ENCODE measurements at regions not wholly inside any gene's neighbourhood (a gene's known extent, or its start where the extent isn't known, plus 50 kb on each side); places are given as distances from the start of the nearest gene placed in this dataset.

DNA sequence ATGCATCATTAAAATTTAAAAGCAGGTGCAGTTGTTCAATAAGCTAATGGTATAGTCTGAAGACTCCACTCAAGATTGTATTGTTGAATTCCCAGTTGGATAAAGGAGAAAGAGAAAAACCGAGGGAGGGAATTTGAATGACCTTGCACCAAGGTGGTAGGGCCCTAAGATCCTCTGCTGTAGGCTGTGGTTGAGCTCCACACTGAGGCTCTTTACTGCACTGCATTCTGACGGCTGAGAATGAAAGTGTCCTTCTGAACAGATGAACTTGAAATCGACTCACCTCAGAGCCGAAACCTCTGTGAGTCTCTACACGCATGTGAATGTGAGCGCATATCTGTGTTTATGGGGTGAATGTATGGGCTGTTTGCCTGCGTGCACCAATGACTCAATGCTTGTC lies 388.9 kb upstream of the DACH1 start:
- POLR2A ChIA-PET, result no interaction called here
- peak; percentile 84 for DNase-seq (ENCODE audit: extremely low spot score)
- no peak for TF ChIP-seq ELF4 (IDR thresholded peaks at IDR 0.05)
- no peak for TF ChIP-seq FOXK2 (IDR thresholded peaks at IDR 0.05)
- no peak for TF ChIP-seq HDGF (IDR thresholded peaks at IDR 0.05; ENCODE audit: borderline replicate concordance)
- no peak for TF ChIP-seq FOXM1 (IDR thresholded peaks at IDR 0.05; ENCODE audit: borderline replicate concordance)
- no peak for TF ChIP-seq SP1 (IDR thresholded peaks at IDR 0.05)
- TF ChIP-seq NFRKB (IDR thresholded peaks at IDR 0.05), result no peak
- TF ChIP-seq FOXA1 (IDR thresholded peaks at IDR 0.05), result no peak
- no peak for TF ChIP-seq TARDBP (IDR thresholded peaks at IDR 0.05)
- TF ChIP-seq SUZ12 (IDR thresholded peaks at IDR 0.05), result no peak
- TF ChIP-seq BHLHE40 (IDR thresholded peaks at IDR 0.05; ENCODE audit: borderline replicate concordance), result no peak
- TF ChIP-seq CTBP1 (IDR thresholded peaks at IDR 0.05; ENCODE audit: borderline replicate concordance), result no peak
- no peak for TF ChIP-seq LEF1 (IDR thresholded peaks at IDR 0.05; ENCODE audit: borderline replicate concordance)
- TF ChIP-seq L3MBTL2 (conservative IDR thresholded peaks at IDR 0.05), result no peak
- TF ChIP-seq ARNT (IDR thresholded peaks at IDR 0.05), result no peak
- no peak for TF ChIP-seq ZNF384 (IDR thresholded peaks at IDR 0.05)
- no peak for TF ChIP-seq PKNOX1 (IDR thresholded peaks at IDR 0.05)
- CTCF ChIA-PET, result interaction anchor here (0.6 to 1.2 kb wide), 3 partner anchors 9 to 166 kb away, joined by 3 read pairs; no protein-coding TSS in a partner anchor

DNA sequence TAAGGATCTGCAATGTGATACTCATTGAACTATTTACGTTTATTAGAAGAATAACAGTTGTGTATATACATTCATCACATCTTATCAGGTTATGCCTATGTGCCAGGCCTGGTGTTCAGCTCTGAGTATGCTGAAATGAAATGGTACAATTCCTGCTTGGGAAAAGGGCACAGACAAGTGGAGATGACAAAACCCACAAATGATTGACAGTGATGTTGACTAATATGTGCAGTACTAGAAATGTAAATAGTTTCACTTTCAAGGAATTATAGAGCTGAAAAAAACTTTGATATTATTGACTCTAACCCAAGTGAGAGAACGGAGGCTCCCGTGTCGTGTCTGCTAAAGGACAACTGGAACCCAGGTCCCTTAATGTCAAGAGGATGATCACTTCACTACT lies 386.8 kb upstream of the DACH1 start:
- CTCF ChIA-PET, result interaction anchor here (0.6 kb wide), 1 partner anchor 44 kb away, joined by 3 read pairs; no protein-coding TSS in a partner anchor
- DNase-seq (ENCODE audit: extremely low spot score), result no peak
- TF ChIP-seq PKNOX1 (IDR thresholded peaks at IDR 0.05) (peak; percentile 73), CTBP1 (IDR thresholded peaks at IDR 0.05; ENCODE audit: borderline replicate concordance) (no peak)
- POLR2A ChIA-PET, result no interaction called here

- DNase-seq (ENCODE audit: extremely low spot score), result no peak
- TF ChIP-seq SUZ12 (IDR thresholded peaks at IDR 0.05), result no peak
- TF ChIP-seq NFRKB (IDR thresholded peaks at IDR 0.05), result no peak
- TF ChIP-seq TARDBP (IDR thresholded peaks at IDR 0.05), result no peak
- no peak for TF ChIP-seq SP1 (IDR thresholded peaks at IDR 0.05)
- TF ChIP-seq BHLHE40 (IDR thresholded peaks at IDR 0.05; ENCODE audit: borderline replicate concordance), result no peak
- no peak for TF ChIP-seq HDGF (IDR thresholded peaks at IDR 0.05; ENCODE audit: borderline replicate concordance)
- no peak for TF ChIP-seq FOXK2 (IDR thresholded peaks at IDR 0.05)
- TF ChIP-seq ARNT (IDR thresholded peaks at IDR 0.05), result no peak
- POLR2A ChIA-PET, result no interaction called here
- CTCF ChIA-PET, result no interaction called here
Observed at GRCh38 chr13:72246396-72246795, 379.4 kb upstream of the DACH1 start.

- DNase-seq (ENCODE audit: extremely low spot score), result no peak
- ChIA-PET POLR2A (no interaction called here), CTCF (no interaction called here)
- TF ChIP-seq FOXA1 (IDR thresholded peaks at IDR 0.05) (no peak), PKNOX1 (IDR thresholded peaks at IDR 0.05) (peak; percentile 74)
Observed at GRCh38 chr13:72244788-72245187, 377.8 kb upstream of the DACH1 start.

DNA sequence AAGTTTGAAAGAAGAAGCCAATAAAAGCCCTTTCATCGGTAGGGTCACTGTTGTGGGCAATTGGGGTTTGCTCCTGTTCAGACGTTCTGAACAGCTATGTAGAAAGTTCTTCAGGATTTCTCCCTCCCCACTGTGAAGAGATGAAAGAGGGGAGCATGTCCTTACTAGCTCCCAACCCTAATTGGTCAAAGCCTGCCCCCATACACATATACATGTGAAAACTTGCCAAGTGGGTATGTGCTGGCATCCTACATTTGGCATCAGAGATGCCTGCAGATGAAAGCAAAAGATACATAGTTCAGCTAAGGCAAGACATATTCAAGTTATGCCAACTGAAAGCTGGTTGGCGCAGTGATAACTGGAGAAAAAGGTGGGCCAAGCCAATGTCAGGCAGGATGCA lies 363.1 kb upstream of the DACH1 start:
- TF ChIP-seq BHLHE40 (IDR thresholded peaks at IDR 0.05; ENCODE audit: borderline replicate concordance), result no peak
- no peak for TF ChIP-seq FOXA1 (IDR thresholded peaks at IDR 0.05)
- TF ChIP-seq FOXM1 (IDR thresholded peaks at IDR 0.05; ENCODE audit: borderline replicate concordance), result no peak
- no peak for TF ChIP-seq SP1 (IDR thresholded peaks at IDR 0.05)
- no peak for TF ChIP-seq CTBP1 (IDR thresholded peaks at IDR 0.05; ENCODE audit: borderline replicate concordance)
- TF ChIP-seq TARDBP (IDR thresholded peaks at IDR 0.05), result no peak
- no peak for TF ChIP-seq ELF4 (IDR thresholded peaks at IDR 0.05)
- TF ChIP-seq ARNT (IDR thresholded peaks at IDR 0.05), result no peak
- TF ChIP-seq SUZ12 (IDR thresholded peaks at IDR 0.05), result no peak
- TF ChIP-seq ZNF384 (IDR thresholded peaks at IDR 0.05), result no peak
- no peak for TF ChIP-seq L3MBTL2 (conservative IDR thresholded peaks at IDR 0.05)
- TF ChIP-seq HDGF (IDR thresholded peaks at IDR 0.05; ENCODE audit: borderline replicate concordance), result no peak
- no peak for TF ChIP-seq PKNOX1 (IDR thresholded peaks at IDR 0.05)
- no peak for TF ChIP-seq FOXK2 (IDR thresholded peaks at IDR 0.05)
- no peak for TF ChIP-seq LEF1 (IDR thresholded peaks at IDR 0.05; ENCODE audit: borderline replicate concordance)
- ChIA-PET POLR2A (no interaction called here), CTCF (no interaction called here)
- DNase-seq (ENCODE audit: extremely low spot score), result no peak

DNA sequence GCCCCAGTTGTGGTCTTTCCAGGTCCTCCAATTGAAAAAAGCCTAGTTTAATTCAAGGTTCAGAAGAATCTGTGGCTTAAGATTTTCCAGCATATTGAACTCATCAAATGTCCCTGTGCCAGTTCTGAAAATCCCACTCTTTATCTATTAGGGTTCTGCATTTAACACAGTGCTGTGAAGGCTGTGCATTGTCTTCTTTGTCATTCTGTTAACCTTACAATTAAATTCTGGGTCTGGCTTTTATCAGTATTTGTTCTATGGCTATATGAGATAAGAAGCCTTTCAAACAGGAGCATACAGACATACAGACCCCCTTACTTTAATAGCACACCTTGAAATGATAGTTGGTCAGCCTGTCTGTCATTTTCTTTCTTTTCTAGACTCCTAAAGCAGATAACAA lies 362.1 kb upstream of the DACH1 start:
- ChIA-PET POLR2A (no interaction called here), CTCF (no interaction called here)
- TF ChIP-seq BHLHE40 (IDR thresholded peaks at IDR 0.05; ENCODE audit: borderline replicate concordance) (no peak), TARDBP (IDR thresholded peaks at IDR 0.05) (no peak), SUZ12 (IDR thresholded peaks at IDR 0.05) (no peak), FOXM1 (IDR thresholded peaks at IDR 0.05; ENCODE audit: borderline replicate concordance) (no peak), CTBP1 (IDR thresholded peaks at IDR 0.05; ENCODE audit: borderline replicate concordance) (no peak), LEF1 (IDR thresholded peaks at IDR 0.05; ENCODE audit: borderline replicate concordance) (no peak), L3MBTL2 (conservative IDR thresholded peaks at IDR 0.05) (no peak), ELF4 (IDR thresholded peaks at IDR 0.05) (no peak), ZNF384 (IDR thresholded peaks at IDR 0.05) (no peak), FOXK2 (IDR thresholded peaks at IDR 0.05) (no peak), HDGF (IDR thresholded peaks at IDR 0.05; ENCODE audit: borderline replicate concordance) (no peak), ARNT (IDR thresholded peaks at IDR 0.05) (no peak), PKNOX1 (IDR thresholded peaks at IDR 0.05) (no peak), SP1 (IDR thresholded peaks at IDR 0.05) (no peak), NFRKB (IDR thresholded peaks at IDR 0.05) (no peak), FOXA1 (IDR thresholded peaks at IDR 0.05) (no peak)
- no peak for DNase-seq (ENCODE audit: extremely low spot score)
